LNCAP (cell line): ENCODE measurements at regions not wholly inside any gene's neighbourhood (a gene's known extent, or its start where the extent isn't known, plus 50 kb on each side); places are given as distances from the start of the nearest gene placed in this dataset.

ENCODE experiments used
- TF ChIP-seq, protein P1 (sequence below): fragments of 450-650 bp; IDR thresholded peaks from 2 replicates; pipeline ENCODE4 v1.5.1; 2017; ENCODE audit warnings: mild to moderate bottlenecking

DNA sequence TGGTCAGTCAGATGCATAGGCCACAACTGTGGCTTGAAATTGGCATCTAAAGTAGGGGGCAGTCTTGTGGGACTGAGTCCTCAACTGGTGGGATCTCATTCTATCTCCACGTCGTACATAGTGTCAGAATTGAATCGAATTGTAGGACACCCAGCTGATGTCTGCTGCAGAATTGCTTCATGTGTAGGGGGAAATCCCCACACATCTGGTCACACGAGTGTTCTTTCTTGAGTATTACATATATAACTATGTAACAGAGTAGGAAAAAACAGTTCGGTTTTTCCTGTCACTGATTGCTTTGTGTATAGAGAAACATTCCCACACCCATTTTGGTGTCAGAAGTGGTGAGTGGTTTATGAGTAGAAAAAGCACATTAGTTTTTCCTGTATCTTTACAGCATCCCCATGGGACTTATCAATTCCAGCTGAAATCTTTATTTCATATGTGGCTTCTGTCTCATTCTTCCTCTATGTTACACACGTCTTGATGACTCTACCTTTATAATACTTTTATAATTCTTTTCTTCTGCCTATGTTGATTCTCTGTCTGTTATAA is 79.4 kb upstream of the PCGF5 start:
- TF ChIP-seq, protein P1, sequence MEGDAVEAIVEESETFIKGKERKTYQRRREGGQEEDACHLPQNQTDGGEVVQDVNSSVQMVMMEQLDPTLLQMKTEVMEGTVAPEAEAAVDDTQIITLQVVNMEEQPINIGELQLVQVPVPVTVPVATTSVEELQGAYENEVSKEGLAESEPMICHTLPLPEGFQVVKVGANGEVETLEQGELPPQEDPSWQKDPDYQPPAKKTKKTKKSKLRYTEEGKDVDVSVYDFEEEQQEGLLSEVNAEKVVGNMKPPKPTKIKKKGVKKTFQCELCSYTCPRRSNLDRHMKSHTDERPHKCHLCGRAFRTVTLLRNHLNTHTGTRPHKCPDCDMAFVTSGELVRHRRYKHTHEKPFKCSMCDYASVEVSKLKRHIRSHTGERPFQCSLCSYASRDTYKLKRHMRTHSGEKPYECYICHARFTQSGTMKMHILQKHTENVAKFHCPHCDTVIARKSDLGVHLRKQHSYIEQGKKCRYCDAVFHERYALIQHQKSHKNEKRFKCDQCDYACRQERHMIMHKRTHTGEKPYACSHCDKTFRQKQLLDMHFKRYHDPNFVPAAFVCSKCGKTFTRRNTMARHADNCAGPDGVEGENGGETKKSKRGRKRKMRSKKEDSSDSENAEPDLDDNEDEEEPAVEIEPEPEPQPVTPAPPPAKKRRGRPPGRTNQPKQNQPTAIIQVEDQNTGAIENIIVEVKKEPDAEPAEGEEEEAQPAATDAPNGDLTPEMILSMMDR, result no peak

DNA sequence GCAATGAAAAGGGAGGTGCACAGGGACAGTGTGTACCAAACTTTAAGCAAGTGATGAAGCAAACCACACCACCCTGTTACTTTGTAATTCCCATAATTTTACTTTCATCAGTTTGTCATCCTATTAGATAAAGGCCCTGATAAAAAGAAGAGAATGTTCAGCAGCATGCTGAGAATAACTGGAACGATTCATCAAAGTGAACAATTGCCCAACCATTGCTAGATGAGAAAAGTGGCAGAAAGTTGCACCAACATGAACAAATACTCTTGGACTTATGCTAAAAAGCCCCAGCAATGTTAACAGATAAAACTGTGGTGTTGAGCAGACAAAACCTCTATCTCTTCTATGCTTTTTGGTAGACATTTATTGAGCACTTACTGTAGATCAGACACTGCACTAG is 75.5 kb upstream of the PCGF5 start:
- TF ChIP-seq, protein P1, result no peak

DNA sequence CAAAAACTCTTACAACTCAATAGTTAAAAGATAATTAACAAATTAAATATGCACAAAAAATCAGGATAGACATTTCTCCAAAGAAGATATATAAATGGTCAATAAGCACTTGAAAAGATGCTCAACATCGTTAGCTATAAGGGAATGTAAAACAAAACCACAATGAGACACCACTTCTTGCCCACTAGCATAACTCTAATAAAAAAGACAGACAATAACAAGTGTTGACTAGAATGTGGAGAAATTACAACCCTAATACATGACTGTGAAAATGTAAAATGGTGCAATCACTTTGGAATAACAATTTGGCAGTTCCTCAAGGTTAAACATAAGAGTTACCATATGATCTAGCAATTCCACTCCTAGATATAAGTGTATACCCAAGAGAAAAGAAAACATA is 74.3 kb upstream of the PCGF5 start:
- TF ChIP-seq, protein P1, result no peak

DNA sequence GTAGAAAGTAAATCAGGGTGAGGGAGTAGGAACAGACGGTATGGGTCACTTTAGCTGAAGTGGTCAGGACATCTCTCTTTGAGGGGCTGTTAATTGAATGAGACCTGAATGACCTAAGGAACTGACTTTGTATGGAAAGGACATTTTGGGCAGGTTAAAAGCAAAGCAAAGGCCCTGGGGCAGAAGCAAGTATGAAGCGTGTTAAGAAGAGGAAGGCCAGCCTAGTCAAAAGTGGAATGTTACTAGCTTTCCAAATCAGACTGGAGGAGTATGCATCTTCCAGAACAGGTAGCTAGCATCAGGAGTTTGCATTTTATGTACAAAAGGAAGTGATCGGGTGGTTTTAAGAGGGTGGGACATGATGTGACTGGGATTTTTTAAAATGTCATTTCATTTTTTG is 70.9 kb upstream of the PCGF5 start:
- TF ChIP-seq, protein P1, result no peak

DNA sequence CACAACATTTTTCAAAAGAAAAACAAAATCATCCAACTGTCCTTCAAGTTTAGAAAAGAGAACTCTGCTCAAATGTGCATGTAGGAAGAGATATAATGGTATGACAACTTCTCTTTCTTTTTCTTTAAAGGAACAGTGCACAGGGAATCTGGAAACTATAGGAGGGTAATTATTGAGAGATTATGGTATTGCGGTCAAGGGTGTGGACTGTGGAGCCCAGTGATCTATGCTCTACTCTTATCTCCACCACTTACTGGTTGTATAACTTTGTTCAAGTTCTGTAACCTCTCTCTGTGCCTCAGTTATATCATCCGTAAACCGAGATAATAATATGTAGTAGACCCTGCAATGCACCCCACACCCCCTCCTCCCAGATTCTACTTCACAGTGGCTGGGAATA is 69.8 kb upstream of the PCGF5 start:
- TF ChIP-seq, protein P1, result no peak

DNA sequence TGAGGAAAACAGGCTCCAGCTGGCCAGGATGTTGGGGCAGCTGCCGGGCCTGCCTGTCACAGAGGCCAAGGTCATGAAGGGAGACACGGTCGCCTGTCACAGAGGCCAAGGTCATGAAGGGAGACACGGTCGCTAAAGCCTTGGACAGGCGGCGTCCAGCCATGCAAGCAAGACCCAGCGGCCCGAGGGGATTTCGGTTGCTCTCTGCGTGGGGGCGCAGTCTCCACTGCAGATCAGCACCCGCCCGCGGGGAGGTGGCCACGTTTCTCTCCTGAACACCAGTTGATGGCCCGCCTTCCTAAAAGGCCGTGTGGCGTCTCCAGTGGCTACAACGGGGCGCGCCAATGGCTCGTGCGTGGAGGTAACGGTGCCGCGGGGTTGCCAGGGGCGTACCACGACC is 67.0 kb upstream of the PCGF5 start:
- TF ChIP-seq, protein P1, result no peak

DNA sequence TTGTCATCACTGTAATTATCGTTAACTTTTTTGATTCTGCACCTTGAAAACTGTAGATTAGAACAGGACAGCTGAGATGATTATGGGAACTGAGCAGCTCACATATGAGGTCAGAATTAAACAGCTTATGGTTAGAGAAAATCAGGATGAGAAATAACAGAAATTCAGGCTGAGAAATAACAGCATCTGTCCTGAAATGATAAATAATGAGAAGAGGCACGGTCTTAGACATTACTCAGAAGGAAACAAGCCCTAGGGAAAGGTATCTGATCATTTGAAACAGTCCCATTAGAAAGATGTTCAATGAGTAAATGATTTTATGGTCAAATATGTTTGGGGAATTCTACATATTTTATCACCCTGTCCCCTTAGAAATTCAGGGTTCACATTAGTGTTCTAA is 65.6 kb upstream of the PCGF5 start:
- TF ChIP-seq, protein P1, result no peak

DNA sequence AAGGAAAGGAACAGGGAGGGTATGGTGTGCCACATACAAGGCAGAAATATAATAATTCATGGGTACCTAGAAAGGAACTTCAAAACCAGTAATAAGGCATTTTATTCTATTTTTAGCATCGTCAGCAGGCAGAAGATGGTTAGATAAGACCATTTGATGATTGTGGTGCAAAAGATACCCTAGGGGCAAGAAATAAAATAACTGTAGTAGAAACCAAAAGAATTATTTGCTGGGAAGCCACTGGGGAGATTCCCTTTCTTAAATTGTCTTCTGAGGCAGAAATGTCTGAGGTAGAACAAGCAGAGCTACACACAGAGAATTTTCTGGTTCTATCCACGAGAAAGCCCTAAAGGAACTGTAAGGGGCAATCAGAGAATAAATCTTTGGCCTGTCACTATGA is 64.3 kb upstream of the PCGF5 start:
- TF ChIP-seq, protein P1, result no peak
